HG02678 (cell line): ENCODE measurements at regions not wholly inside any gene's neighbourhood (a gene's known extent, or its start where the extent isn't known, plus 50 kb on each side); places are given as distances from the start of the nearest gene placed in this dataset.
A peak's percentile ranks its signal among the peaks of the same experiment; 100 is the strongest.

Source experiments
- ATAC-seq: cut with Tn5 transposase; IDR thresholded peaks from one replicate; pipeline ENCODE4 v1.9.1; 2021; ENCODE audit warnings: mild to moderate bottlenecking, moderate library complexity; ENCODE audit not compliant: unreplicated experiment

GRCh38 chr2:118169359-118170005 lies 81.2 kb downstream of the INSIG2 start:
- ATAC-seq = peak; percentile 59

DNA sequence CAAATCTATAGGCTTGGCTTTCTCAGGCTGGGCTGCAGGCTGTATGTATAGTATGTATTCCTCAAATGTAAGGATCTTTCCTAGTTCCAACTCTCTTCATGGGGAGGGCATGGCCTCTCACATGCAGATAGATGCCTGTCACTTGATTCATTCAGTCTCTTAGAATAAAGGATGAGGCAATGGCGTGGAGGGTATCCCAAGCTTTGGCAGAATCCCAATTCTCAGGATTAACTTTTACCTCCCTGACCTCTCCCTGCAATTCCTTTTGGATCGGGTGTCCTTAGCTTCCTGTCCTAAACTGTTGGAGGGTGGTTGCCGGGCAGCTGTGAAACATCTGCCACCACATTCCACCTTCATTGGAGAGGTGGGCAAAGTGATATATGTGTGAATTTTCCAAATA lies 80.3 kb downstream of the INSIG2 start:
- ATAC-seq = no peak

DNA sequence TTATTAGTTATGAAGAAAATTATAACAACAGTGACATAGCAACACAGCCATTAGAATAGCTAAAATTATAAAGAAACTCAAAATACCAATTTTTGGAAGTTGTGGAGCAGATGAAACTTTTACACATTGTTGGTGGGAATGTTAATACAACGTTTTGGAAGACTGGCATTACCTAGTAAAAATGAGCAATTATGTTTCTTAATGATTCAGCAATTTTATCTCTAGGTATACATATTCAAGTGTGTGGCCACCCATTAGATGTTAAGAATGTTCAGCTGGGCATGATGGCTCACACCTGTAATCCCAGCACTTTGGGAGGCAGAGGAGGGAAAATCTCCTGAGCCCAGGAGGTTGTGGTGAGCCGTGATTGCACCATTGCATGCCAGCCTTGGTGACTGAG lies 78.8 kb downstream of the INSIG2 start:
- no peak for ATAC-seq

DNA sequence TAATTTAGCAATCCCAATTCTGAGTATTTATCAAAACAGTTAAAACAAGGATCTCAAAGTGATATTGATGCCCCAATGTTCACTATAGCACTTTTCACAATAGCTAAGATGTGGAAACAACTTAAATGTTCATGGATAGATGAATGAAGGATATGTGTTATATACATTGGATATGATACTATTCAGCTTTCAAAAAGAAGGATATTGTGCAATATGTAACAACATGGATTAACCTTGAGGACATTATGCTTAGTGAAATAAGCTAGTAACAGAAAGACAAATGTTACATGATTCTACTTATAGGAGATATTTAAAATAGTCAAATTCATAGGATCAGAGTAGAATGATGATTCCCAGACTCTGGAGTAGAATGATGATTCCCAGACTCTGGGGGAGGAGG lies 78.0 kb downstream of the INSIG2 start:
- no peak for ATAC-seq

DNA sequence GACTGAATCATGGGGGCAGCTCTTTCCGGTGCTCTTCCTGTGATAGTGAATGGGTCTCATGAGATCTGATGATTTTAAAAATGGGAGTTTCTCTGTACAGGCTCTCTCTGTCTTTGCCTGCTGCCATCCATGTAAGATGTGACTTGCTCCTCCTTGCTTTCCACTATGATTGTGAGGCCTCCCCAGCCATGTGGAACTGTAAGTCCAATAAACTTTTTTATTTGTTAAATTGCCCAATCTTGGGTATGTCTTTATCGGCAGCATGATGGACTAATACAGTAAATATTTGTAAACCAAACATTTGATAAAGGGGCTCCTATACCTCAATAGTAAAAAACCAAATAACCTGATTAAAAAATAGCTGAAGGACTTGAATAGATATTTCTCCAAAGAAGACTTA lies 77.3 kb downstream of the INSIG2 start:
- no peak for ATAC-seq
